OCI-LY7 (cell line): ENCODE measurements at regions not wholly inside any gene's neighbourhood (a gene's known extent, or its start where the extent isn't known, plus 50 kb on each side); places are given as distances from the start of the nearest gene placed in this dataset.

Experiments
- BruUV-seq: library from RNA; stranded (reverse); fragments of 400-500 nt; replicated peaks from 2 replicates; lab custom pipeline; 2021; lab: Mats Ljungman, UMichigan
- CTCF ChIA-PET: fragments of 300-600 bp; sonication (Branson Sonifier 250); formaldehyde crosslinking; loops from one replicate; lab custom pipeline; 2022; ENCODE audit warnings: antibody characterized with exemption; ENCODE audit not compliant: unreplicated experiment; lab: Charles Lee
- POLR2A ChIA-PET: fragments of 300-600 bp; sonication (Branson Sonifier 250); formaldehyde crosslinking; loops from one replicate; lab custom pipeline; 2022; ENCODE audit warnings: antibody characterized with exemption; lab: Charles Lee
- DNase-seq: peaks from one replicate; pipeline ENCODE4 v3.0.0-alpha.2; 2015; ENCODE audit warnings: low spot score
- H2AFZ ChIP-seq: fragments of 200-600 bp; sonication (generic), shearing (Covaris generic); 2 replicates; pipeline ENCODE4 v1.6.1; 2014; ENCODE audit warnings: mild to moderate bottlenecking, antibody characterized with exemption, low read length, moderate library complexity
- H3K27ac ChIP-seq: fragments of 200-600 bp; sonication (generic); 2 replicates; pipeline ENCODE4 v1.5.1; 2014; ENCODE audit warnings: mixed run types, low read depth, mild to moderate bottlenecking, moderate library complexity, low read length, inconsistent platforms; ENCODE audit not compliant: poor library complexity, severe bottlenecking
- H3K36me3 ChIP-seq: fragments of 200-600 bp; sonication (generic); 2 replicates; pipeline ENCODE4 v1.6.1; 2014; ENCODE audit warnings: mild to moderate bottlenecking, antibody characterized with exemption, low read length, moderate library complexity, mixed read lengths; ENCODE audit not compliant: insufficient read depth
- H3K4me1 ChIP-seq: fragments of 200-600 bp; sonication (generic); 2 replicates; pipeline ENCODE4 v1.5.1; 2014; ENCODE audit warnings: mild to moderate bottlenecking, low read length; ENCODE audit not compliant: insufficient read depth, poor library complexity, severe bottlenecking
- H3K4me2 ChIP-seq: fragments of 200-600 bp; sonication (generic); 2 replicates; pipeline ENCODE4 v1.6.1; 2014; ENCODE audit warnings: mild to moderate bottlenecking, low read length
- H3K4me3 ChIP-seq: fragments of 200-600 bp; sonication (generic); 2 replicates; pipeline ENCODE4 v1.5.1; 2014; ENCODE audit warnings: mild to moderate bottlenecking, low read depth, low read length; ENCODE audit not compliant: poor library complexity, severe bottlenecking
- H3K79me2 ChIP-seq: fragments of 200-600 bp; sonication (generic); 2 replicates; pipeline ENCODE4 v1.6.1; 2016; ENCODE audit warnings: low read depth, mild to moderate bottlenecking, low read length, moderate library complexity, mixed read lengths; ENCODE audit not compliant: insufficient read depth
- H3K9me2 ChIP-seq: fragments of 200-600 bp; sonication (generic); 2 replicates; pipeline ENCODE4 v1.6.1; 2016; ENCODE audit warnings: mild to moderate bottlenecking, low read length, mixed read lengths; ENCODE audit not compliant: insufficient read depth
- H3K9me3 ChIP-seq: fragments of 200-600 bp; sonication (generic); 2 replicates; pipeline ENCODE4 v1.6.1; 2014; ENCODE audit warnings: mild to moderate bottlenecking, mixed run types, low read length, mixed read lengths
- H4K20me1 ChIP-seq: fragments of 200-600 bp; sonication (generic); 2 replicates; pipeline ENCODE4 v1.6.1; 2014; ENCODE audit warnings: mild to moderate bottlenecking, antibody characterized with exemption, low read length, moderate library complexity, mixed read lengths; ENCODE audit not compliant: insufficient read depth
- EZH2phosphoT487 ChIP-seq: fragments of 200-600 bp; sonication (generic); IDR thresholded peaks from 2 replicates; pipeline ENCODE4 v1.6.1; 2018; ENCODE audit warnings: low read depth, borderline replicate concordance, mild to moderate bottlenecking, mixed run types, antibody characterized with exemption, low read length, moderate library complexity, mixed read lengths
- intact Hi-C: fragments of 100-400 bp; cut with micrococcal nuclease; formaldehyde crosslinking; loops from one replicate; pipeline ENCODE4 v1.10.0; 2022; ENCODE audit not compliant: unreplicated experiment
- TF ChIP-seq, protein P1 (sequence below): fragments of 200-600 bp; sonication (generic); conservative IDR thresholded peaks from 2 replicates; pipeline ENCODE4 v1.5.1; 2014; ENCODE audit warnings: mild to moderate bottlenecking, antibody characterized with exemption, low read length, moderate library complexity, mixed read lengths

DNA sequence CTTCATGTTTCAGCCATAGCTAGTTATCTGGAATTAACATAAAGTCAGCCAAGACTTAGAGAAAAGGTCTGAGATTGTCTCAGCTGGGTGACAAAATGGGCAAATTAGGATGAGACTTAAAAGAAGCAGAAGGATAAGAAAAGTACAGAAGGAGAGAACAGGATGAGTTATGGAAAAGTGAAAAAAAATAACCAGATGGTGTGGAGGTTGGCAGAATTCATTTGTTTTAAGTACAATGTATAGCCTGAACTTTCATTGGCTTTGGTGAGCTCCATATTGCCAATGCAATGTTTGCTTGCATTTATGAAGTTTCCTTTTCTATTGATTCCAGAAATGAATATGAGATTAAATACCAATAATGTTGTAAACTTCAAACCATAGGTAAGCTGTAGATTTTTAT is 447.2 kb upstream of the DPH6 start:
- no peaks in the 10 kb centered on the region for H4K20me1 ChIP-seq
- no peak overlapping the region for H2AFZ ChIP-seq
- H3K9me3 ChIP-seq, result no peaks in the 10 kb centered on the region
- TF ChIP-seq, protein P1, sequence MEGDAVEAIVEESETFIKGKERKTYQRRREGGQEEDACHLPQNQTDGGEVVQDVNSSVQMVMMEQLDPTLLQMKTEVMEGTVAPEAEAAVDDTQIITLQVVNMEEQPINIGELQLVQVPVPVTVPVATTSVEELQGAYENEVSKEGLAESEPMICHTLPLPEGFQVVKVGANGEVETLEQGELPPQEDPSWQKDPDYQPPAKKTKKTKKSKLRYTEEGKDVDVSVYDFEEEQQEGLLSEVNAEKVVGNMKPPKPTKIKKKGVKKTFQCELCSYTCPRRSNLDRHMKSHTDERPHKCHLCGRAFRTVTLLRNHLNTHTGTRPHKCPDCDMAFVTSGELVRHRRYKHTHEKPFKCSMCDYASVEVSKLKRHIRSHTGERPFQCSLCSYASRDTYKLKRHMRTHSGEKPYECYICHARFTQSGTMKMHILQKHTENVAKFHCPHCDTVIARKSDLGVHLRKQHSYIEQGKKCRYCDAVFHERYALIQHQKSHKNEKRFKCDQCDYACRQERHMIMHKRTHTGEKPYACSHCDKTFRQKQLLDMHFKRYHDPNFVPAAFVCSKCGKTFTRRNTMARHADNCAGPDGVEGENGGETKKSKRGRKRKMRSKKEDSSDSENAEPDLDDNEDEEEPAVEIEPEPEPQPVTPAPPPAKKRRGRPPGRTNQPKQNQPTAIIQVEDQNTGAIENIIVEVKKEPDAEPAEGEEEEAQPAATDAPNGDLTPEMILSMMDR, result no peak
- TF ChIP-seq EZH2phosphoT487, result no peak
- no peaks in the 10 kb centered on the region for H3K9me2 ChIP-seq
- POLR2A ChIA-PET, result interaction anchor here (0.8 kb wide), 1 partner anchor 12 kb away, joined by 3 read pairs; no protein-coding TSS in a partner anchor
- H3K4me2 ChIP-seq, result no peak overlapping the region
- CTCF ChIA-PET, result no interaction called here
- no TSS peak for BruUV-seq
- intact Hi-C loops, result no loop called here
- H3K79me2 ChIP-seq, result no peaks in the 10 kb centered on the region
- no peak overlapping the region for H3K27ac ChIP-seq
- H3K36me3 ChIP-seq, result no peaks in the 10 kb centered on the region
- no peak overlapping the region for H3K4me3 ChIP-seq
- no peaks in the 10 kb centered on the region for H3K4me1 ChIP-seq
- DNase-seq, result no peak

DNA sequence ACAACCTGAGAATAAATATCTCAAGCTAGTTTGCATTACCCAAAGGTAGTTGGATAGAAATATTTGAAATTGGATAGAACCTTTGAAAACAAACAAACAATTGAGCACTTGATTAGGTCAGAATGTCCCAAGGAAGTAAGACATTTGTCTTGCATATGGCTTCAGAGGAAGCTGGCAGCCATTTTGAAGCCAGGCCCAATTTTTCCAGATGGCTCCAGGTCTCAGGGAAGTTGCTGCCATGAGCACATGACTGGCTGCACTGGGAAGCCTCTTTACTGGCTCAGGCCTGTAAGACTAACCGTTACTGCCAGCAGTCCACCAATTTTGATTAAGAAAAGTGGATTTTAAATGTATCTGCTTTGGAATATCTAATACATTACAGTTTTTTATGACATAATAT is 448.9 kb upstream of the DPH6 start:
- H3K9me3 ChIP-seq, result no peaks in the 10 kb centered on the region
- ChIA-PET POLR2A (interaction anchor here (0.9 to 1.2 kb wide), 2 partner anchors 10 to 23 kb away, joined by 3 to 4 read pairs; no protein-coding TSS in a partner anchor), CTCF (no interaction called here)
- intact Hi-C loops, result no loop called here
- no peak for DNase-seq
- H3K9me2 ChIP-seq, result no peaks in the 10 kb centered on the region
- H3K4me1 ChIP-seq, result no peaks in the 10 kb centered on the region
- H3K4me2 ChIP-seq, result no peak overlapping the region
- no peak overlapping the region for H2AFZ ChIP-seq
- H3K36me3 ChIP-seq, result no peaks in the 10 kb centered on the region
- no peak overlapping the region for H3K27ac ChIP-seq
- no peak for TF ChIP-seq EZH2phosphoT487
- TF ChIP-seq, protein P1, result no peak
- no TSS peak for BruUV-seq
- no peaks in the 10 kb centered on the region for H4K20me1 ChIP-seq
- H3K79me2 ChIP-seq, result no peaks in the 10 kb centered on the region
- no peak overlapping the region for H3K4me3 ChIP-seq

DNA sequence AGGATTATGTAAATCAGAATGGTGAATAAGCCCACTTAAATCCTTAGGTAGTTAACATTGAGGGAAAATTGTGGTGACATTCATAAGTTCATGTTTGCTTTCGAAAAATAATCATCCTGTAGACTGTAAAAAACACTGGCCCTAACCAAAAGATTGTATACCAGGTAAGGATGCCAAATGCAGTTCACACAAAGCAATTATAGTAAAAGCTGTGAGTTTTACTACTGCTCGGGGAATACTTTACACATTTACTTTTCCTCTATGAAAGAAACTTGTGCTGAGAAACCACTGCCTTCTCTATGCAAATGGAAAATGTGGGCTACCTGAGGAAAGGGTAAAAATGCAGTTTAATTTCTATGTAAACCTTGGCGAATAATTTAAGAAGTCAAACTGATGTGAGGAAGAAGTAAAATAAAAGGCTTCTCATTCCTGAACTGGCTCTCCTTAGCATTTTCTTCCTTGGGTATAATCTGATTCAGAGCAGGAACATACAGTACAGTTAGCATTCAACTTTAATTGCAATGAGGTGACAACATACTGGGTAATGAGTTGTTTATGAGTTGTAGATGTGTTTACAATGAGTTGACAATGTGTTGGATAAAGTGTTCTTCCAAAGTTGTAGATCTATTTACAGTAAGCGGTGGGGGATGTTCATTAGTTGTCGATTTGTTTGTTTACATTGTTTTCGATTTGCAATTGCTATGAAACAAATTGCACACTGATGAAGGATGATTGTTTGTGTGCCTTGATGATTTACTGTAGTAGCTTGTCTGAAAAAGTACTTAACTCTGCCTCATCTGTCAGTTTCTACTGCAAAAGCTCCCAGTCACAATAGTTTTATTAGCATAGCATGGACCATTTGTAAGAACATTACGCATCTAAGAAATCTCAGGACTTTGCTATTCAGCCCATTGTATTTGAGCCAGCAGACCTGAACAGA is 453.0 kb upstream of the DPH6 start:
- Histone ChIP-seq H3K36me3 (no peaks in the 10 kb centered on the region), H3K4me3 (no peak overlapping the region), H3K9me3 (no peaks in the 10 kb centered on the region), H2AFZ (no peak overlapping the region), H3K9me2 (no peaks in the 10 kb centered on the region), H3K4me2 (no peak overlapping the region), H3K4me1 (no peaks in the 10 kb centered on the region), H4K20me1 (no peaks in the 10 kb centered on the region), H3K27ac (no peak overlapping the region), H3K79me2 (no peaks in the 10 kb centered on the region)
- BruUV-seq, result no TSS peak
- ChIA-PET CTCF (no interaction called here), POLR2A (no interaction called here)
- TF ChIP-seq, protein P1, result no peak
- TF ChIP-seq EZH2phosphoT487, result no peak
- intact Hi-C loops, result no loop called here
- no peak for DNase-seq
